ENCODE measurements at regions not wholly inside any gene's neighbourhood (a gene's known extent, or its start where the extent isn't known, plus 50 kb on each side); places are given as distances from the start of the nearest gene placed in this dataset.
"Not testable (repeated sequence)": the region's sequence is repeated elsewhere in the genome, so short reads cannot be mapped to it uniquely, and the experiment has no call there.

GRCh38 chr10:28468707-28469483 lies 64.0 kb upstream of the WAC start:
- H3K27me3 Mint-ChIP-seq: no peaks in the 10 kb centered on the region
- intact Hi-C loops (cut with micrococcal nuclease): no loop called here
- no peak overlapping the region for H3K4me3 Mint-ChIP-seq
- peak overlapping the region; percentile 78 for H3K27ac Mint-ChIP-seq
- peaks cover 11% of the 10 kb centered on the region for H3K4me1 Mint-ChIP-seq (ENCODE audit: low read depth)
- H3K36me3 Mint-ChIP-seq (ENCODE audit: low read depth): peaks cover 8% of the 10 kb centered on the region
- peaks cover 12% of the 10 kb centered on the region for H3K9me3 Mint-ChIP-seq

GRCh38 chr10:28470873-28471651 lies 61.9 kb upstream of the WAC start:
- Mint-ChIP-seq H3K4me3 (no peak overlapping the region), H3K4me1 (ENCODE audit: low read depth) (peaks cover 17% of the 10 kb centered on the region), H3K27me3 (no peaks in the 10 kb centered on the region), H3K36me3 (ENCODE audit: low read depth) (peaks cover 8% of the 10 kb centered on the region), H3K27ac (peak overlapping the region; percentile 9), H3K9me3 (peaks cover 12% of the 10 kb centered on the region)
- intact Hi-C loops (cut with micrococcal nuclease): no loop called here

- Mint-ChIP-seq H3K4me1 (ENCODE audit: low read depth) (peaks cover 22% of the 10 kb centered on the region), H3K4me3 (no peak overlapping the region), H3K27me3 (no peaks in the 10 kb centered on the region), H3K36me3 (ENCODE audit: low read depth) (peaks cover 3% of the 10 kb centered on the region), H3K9me3 (peaks cover 6% of the 10 kb centered on the region), H3K27ac (peak overlapping the region; percentile 9)
- intact Hi-C loops (cut with micrococcal nuclease): no loop called here
Observed at GRCh38 chr10:28471652-28472050, 61.3 kb upstream of the WAC start.

- intact Hi-C loops (cut with micrococcal nuclease): loop anchor here (5.0 kb wide), 1 partner anchor 46 kb away; no protein-coding TSS in a partner anchor
Observed at GRCh38 chr10:28478646-28479045, 54.3 kb upstream of the WAC start.

GRCh38 chr10:28479425-28479865 lies 53.5 kb upstream of the WAC start:
- intact Hi-C loops (cut with micrococcal nuclease): loop anchor here (5.0 kb wide), 1 partner anchor 47 kb away; no protein-coding TSS in a partner anchor
- H3K9me3 Mint-ChIP-seq: no peaks in the 10 kb centered on the region
- no peak overlapping the region for H3K4me3 Mint-ChIP-seq
- no peaks in the 10 kb centered on the region for H3K36me3 Mint-ChIP-seq (ENCODE audit: low read depth)
- peaks cover 53% of the 10 kb centered on the region for H3K4me1 Mint-ChIP-seq (ENCODE audit: low read depth)
- H3K27ac Mint-ChIP-seq: peak overlapping the region; percentile 75
- H3K27me3 Mint-ChIP-seq: no peaks in the 10 kb centered on the region

More at GRCh38 chr10:28478646-28479045, 54.3 kb upstream of the WAC start:
- Mint-ChIP-seq H3K27me3 (no peaks in the 10 kb centered on the region), H3K9me3 (no peaks in the 10 kb centered on the region), H3K27ac (peak overlapping the region; percentile 75), H3K36me3 (ENCODE audit: low read depth) (no peaks in the 10 kb centered on the region), H3K4me1 (ENCODE audit: low read depth) (peaks cover 53% of the 10 kb centered on the region), H3K4me3 (no peak overlapping the region)

- peaks cover 58% of the 10 kb centered on the region for H3K4me1 Mint-ChIP-seq (ENCODE audit: low read depth)
- intact Hi-C loops (cut with micrococcal nuclease): loop anchor here (5.0 kb wide), 1 partner anchor 48 kb away; no protein-coding TSS in a partner anchor
- no peaks in the 10 kb centered on the region for H3K9me3 Mint-ChIP-seq
- H3K27me3 Mint-ChIP-seq: no peaks in the 10 kb centered on the region
- no peak overlapping the region for H3K4me3 Mint-ChIP-seq
- H3K36me3 Mint-ChIP-seq (ENCODE audit: low read depth): no peaks in the 10 kb centered on the region
- peak overlapping the region; percentile 75 for H3K27ac Mint-ChIP-seq
Observed at GRCh38 chr10:28479927-28480627, 52.8 kb upstream of the WAC start.

GRCh38 chr10:28480628-28480965 lies 52.3 kb upstream of the WAC start:
- peak overlapping the region; percentile 75 for H3K27ac Mint-ChIP-seq
- no peak overlapping the region for H3K4me3 Mint-ChIP-seq
- H3K4me1 Mint-ChIP-seq (ENCODE audit: low read depth): peaks cover 59% of the 10 kb centered on the region
- no peaks in the 10 kb centered on the region for H3K27me3 Mint-ChIP-seq
- H3K9me3 Mint-ChIP-seq: no peaks in the 10 kb centered on the region
- no peaks in the 10 kb centered on the region for H3K36me3 Mint-ChIP-seq (ENCODE audit: low read depth)
- intact Hi-C loops (cut with micrococcal nuclease): no loop called here

- Mint-ChIP-seq H3K4me3 (peak overlapping the region; percentile 10), H3K4me1 (ENCODE audit: low read depth) (peaks cover 51% of the 10 kb centered on the region), H3K27ac (peak overlapping the region; percentile 75)
- intact Hi-C loops (cut with micrococcal nuclease); H3K9me3 Mint-ChIP-seq; H3K36me3 Mint-ChIP-seq (ENCODE audit: low read depth); H3K27me3 Mint-ChIP-seq: not testable (repeated sequence)
Observed at GRCh38 chr10:28481346-28481745, 51.6 kb upstream of the WAC start.

GRCh38 chr10:28481968-28482367 lies 51.0 kb upstream of the WAC start:
- H3K36me3 Mint-ChIP-seq (ENCODE audit: low read depth): no peaks in the 10 kb centered on the region
- peak overlapping the region; percentile 75 for H3K27ac Mint-ChIP-seq
- H3K4me3 Mint-ChIP-seq: no peak overlapping the region
- peaks cover 50% of the 10 kb centered on the region for H3K4me1 Mint-ChIP-seq (ENCODE audit: low read depth)
- no peaks in the 10 kb centered on the region for H3K27me3 Mint-ChIP-seq
- intact Hi-C loops (cut with micrococcal nuclease): no loop called here
- H3K9me3 Mint-ChIP-seq: peaks cover under 1% of the 10 kb centered on the region
